Caki2 (cell line): ENCODE measurements at regions not wholly inside any gene's neighbourhood (a gene's known extent, or its start where the extent isn't known, plus 50 kb on each side); places are given as distances from the start of the nearest gene placed in this dataset.

Experiments used
- DNase-seq: peaks from one replicate; pipeline ENCODE4 v3.0.0-alpha.2; 2015; ENCODE audit warnings: low read depth
- in situ Hi-C: cut with HindIII; loops from 2 replicates; pipeline ENCODE4 v1.10.0; 2016; ENCODE audit warnings: low sequenced_read_pairs, low pct_unique_long_range_greater_than_20kb, mixed read lengths

DNA sequence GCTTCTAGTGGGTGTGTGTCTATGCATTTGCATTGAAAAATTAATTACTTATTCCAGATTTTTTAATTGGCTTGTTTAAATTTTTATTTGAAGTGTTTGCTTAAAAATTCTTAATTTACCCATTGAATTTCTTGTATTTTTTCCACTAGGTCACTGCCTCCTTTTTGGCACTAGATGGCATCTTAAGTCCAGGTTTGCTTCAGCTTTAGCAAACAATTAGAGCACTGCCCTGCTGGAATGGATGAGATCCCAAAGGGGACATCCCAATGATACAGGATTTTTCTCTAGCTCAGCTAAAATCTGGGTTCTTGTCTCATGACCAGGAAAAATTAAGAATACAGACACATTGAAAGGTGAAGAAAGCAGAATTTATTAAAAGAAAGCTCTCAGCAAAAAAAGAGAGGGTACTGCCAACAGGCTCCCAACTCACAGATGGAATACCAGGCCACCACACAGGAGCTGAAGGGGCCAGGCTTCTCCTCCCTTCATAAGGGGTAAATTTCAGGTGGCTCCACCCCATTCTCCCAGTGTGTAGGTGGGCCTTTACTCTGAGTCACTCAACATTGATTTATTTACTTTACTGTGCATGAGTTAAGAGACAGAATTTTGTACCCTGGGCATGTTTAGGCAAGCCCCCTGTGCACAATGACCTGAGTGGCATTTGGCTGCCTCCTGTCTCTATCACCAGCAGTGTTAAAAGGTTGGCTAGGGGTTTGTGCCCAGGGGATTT lies 532.4 kb downstream of the ANXA1 start:
- in situ Hi-C loops, result no loop called here

DNA sequence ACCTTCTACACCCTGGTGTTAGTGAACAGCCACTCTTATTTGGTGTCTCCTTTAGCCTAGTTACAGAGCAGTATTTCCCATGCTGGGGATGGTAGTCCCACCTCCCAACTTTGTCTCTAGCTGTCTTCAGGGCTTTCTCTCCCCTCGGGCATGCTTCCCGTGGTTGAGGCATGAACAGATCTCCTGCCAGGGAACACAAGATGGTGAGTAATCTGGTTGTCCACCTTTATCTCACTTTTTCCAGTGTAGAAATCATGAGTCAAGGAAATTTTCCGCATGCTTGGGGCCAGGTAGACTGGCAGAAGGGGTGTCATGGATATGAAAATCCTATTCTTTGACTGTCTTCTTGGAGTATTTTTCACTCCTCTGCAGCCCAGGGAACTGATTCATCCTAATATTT lies 532.9 kb downstream of the ANXA1 start:
- in situ Hi-C loops, result no loop called here
- DNase-seq, result peak; percentile 55

More for the DNA sequence above, 532.4 kb downstream of the ANXA1 start:
- DNase-seq, result peak; percentile 66

DNA sequence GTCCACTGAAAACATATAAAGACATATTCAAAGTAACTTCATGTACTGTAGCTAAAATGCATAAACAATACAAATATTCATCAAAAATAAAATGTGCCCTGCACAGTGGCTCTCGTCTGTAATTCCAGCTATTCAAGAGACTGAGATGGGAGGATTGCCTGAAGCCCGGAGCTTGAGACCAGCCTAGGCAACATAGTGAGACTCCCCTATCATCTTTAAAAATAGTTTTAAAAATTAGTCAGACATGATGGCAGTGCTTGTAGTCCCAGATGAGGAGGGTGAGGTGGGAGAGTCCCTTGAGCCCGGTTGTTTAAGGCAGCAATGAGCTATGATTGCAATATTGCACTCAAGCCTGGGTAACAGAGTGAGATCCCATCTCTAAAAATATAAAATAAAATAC lies 534.1 kb downstream of the ANXA1 start:
- in situ Hi-C loops, result no loop called here
- no peak for DNase-seq

DNA sequence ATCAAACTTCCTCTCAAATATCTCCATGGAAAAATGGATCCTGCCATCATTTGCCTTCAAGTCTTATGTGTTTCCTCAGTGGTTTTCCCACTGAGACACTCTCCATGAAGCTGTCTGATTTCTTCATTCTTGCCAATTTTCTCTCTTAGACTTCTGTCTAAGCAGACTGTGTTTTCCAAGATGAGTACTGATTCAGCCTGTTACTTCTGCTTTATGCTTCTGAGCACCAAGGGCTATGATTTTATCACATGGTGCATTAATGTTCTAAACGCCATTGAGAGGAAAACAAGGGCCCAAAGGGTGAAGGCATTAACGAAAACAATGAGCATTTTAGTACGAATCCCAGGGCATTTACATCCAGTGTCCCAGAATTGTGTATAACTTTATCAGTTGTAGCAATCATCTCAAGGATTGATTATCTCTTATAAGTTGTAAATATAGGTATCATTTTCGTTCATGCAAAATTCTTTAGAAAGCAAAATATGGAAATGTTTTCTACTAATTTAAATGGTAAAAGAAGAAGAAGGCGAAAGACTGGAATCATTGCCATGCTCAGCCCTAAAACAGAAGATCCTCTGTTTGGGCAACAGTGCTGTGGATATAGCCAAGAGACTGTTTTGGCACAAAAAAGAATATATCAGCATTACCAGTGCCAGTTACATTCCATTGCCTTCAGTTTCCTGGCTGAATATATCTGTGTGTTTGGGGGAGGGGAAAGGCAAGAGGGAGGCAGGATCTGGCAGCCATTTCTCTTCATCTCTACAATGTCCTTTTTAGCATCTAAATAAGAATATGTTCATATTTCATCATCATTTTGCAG lies 537.6 kb downstream of the ANXA1 start:
- no peak for DNase-seq
- in situ Hi-C loops, result no loop called here

DNA sequence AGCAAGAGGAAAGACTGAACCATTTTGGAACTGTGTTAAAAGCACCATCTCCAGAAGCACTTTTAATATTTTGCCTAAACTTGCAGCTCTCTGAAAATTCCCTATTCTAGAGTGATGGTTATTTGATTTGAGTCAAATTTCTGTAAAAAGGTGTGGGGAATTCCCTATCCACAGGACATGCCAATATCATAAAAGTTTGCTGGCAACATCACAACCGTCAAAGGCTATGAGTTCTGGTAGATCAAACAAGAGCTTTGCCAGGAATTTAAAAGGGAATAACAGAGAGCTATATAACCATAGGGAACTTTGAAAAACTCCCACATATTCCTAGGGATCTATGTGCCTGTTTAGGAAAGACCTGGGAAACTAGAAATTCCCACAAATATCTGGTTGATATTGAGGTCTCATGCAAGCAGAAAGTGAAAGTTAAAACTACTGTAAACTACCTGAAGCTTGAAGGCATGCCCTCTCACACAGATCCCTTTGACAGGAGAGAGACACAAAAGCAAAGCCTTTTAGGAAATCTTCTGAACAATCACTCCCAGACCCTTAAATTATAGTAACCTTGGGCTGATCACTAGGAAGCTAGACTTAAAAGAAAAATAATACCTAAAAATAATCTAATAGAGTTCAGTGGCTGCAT lies 549.9 kb downstream of the ANXA1 start:
- in situ Hi-C loops, result no loop called here
- DNase-seq, result no peak

DNA sequence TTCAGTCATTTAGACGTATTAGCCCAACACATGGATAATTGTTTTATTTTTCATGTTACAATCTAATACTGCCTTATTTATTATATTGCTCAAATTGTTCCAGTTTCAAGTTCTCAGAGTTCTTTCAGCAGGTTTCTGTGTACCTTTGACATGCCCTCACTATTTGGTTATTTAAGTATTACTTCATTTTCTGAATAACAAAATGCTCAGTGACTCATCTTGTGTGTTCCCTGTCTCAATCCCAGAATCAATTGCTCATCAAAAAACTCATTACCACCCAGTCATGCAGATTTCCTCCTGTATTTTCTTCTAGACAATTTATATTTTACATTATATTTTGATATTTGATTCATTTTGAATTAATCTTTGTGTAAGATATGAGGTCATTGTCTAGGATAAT lies 562.6 kb downstream of the ANXA1 start:
- DNase-seq, result peak; percentile 5
- in situ Hi-C loops, result no loop called here

DNA sequence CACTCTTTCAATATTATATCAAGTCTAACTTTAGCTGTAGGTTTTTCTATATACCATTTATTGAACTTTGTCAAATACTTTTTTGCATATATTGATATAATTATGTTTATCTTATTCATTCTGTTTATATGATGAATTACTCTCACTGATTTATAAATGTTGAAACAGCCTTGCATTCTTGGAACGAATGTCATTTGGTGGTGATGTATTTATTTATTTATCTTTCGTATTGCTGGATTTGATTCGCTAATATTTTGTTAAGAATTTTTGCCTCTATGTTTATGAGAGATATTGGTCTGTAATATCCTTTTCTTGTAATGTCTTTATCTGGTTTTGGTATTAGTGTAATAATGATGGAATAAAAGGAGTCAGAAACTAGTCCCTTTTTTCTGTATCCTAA lies 563.9 kb downstream of the ANXA1 start:
- DNase-seq, result no peak
- in situ Hi-C loops, result no loop called here

DNA sequence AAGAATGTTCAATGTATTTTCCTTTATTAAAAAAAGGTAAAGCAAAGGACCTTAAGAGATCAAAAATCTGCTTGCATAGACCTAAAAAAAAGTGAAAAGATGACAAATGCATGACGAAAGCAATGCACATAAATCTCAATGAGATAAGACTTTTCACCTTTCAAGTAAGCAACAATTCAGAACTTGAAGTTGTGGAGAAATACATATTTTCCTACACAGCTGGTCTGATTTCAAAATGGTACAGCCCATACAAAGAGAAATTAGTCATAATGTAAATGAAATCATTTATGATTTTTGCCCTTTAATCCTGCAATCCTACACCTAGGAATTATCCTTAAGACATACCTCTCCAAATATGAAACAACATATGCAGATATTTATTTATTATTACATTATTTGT lies 568.0 kb downstream of the ANXA1 start:
- DNase-seq, result no peak
- in situ Hi-C loops, result no loop called here

DNA sequence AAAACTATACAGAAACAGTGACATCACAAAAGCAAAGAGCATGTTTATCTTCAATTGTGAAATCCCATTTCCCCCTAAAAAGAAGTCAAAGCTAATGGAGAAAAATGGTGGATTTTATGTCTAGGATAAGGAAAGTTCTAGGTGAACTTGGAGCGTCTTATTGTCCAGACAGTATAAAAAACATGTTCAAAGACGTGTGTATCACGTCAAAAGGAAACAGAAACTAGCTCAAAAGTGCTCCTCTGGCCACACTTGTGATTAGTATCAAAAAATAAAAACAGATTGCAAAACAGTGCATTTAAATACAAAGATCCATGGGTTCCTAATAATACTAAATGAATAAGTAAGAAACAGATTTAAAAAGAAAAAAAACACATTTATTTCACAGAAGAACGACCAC lies 568.9 kb downstream of the ANXA1 start:
- DNase-seq, result no peak
- in situ Hi-C loops, result no loop called here

DNA sequence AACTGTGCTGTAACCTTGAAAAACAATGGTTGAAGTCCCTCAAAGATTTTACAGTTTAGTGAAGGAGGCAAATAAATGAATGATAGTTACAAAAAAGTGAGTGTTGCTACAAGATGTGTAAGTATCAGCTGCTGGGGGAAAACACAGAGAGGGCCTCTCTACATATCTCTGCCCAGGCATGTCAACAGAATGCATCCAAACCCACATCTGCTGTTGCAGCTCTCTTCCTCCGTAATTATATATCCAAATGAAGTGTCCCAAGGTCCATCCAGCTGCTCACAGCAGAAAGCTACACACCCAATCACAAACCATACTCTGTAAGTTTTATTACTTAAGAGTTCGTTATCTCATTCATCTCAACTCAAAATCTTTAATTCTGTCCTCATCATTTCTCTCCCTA lies 584.6 kb downstream of the ANXA1 start:
- no peak for DNase-seq
- in situ Hi-C loops, result no loop called here

DNA sequence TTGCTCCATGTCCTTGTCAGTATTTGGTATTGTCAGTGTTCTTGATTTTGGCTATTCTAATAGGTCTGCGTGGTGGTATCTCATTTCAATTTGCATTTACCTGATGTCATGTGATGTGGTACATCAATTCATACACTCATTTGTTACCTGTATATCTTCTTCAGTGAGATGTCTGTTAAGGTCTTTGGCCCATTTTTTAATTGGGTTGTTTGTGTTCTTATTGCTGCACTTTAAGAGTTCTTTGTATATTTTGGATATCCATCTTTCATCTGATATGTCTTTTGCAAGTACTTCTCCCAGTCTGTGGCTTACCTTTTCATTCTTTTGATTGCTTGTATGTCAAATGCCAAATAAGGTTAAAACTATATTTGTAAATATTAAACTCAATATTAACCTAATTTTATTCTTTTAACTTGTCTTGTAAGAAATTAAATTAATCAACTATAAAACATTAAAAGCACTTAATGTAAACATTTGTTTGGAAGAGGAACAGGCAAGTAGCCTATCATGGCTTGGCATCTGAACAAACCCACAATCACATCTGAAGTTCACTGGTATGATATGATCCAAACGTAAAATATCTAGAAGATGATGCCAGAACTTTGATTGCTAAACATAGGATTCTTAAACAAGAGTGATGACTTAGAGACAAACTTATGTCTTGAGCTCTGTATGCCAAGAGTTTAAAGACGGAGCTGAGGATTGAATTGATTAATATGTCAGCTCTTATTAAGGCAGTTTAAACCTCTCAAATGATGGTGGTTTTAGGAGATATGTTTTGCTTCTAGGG lies 587.3 kb downstream of the ANXA1 start:
- DNase-seq, result no peak
- in situ Hi-C loops, result no loop called here

DNA sequence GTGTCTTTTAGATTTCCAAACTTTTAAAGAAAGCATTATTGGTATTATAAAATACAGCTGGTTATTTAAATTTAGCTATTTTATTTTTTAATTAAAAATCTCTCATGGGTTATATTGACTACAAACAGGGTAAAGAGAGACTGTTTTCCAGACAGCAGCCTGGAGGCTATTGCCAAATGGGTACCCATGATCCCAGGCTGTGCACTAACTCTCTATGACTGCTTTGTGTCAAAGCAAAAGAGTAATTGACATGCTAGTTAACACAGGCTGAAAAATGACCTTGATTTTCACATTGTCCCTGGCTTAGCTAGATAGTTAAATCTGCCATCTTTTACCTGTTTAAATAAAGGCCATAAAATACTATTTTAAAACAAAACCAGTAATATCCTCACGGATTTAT lies 589.7 kb downstream of the ANXA1 start:
- in situ Hi-C loops, result no loop called here
- no peak for DNase-seq

DNA sequence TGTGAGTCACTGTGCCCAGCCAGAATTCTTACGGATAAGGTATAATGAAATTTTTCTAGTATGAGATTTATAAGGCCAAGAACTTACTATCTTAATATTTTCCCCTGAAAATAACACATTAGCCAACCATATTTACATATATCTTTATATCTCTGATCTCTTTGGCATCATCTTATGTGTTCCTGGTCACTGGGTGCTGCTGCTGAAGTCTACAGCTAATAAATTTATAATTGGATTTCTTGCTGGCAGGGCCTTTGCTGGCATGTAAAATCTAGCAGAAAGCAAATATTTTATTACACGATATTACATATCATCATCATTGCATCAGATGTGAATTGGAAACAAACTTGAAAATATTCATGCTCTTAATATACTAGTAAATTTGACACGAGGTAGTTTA lies 590.7 kb downstream of the ANXA1 start:
- in situ Hi-C loops, result no loop called here
- DNase-seq, result no peak

DNA sequence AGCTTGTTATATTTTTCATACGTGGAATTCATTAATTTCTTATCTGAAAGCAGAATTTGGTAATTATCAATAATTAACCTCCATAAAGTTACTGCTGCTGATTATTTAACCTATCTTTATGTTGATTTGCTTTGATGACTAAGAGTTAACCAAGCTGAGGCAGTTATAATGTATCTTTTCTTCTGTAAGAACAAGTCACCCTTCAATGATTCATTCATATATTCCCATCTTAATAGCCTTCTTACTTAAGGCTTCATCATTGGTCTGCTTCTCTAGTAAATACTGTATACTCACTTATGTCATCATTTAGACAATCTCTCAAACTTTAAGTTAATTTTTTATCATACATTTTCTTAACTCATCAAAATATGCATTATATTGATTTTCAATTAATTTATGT lies 592.2 kb downstream of the ANXA1 start:
- DNase-seq, result peak; percentile 11
- in situ Hi-C loops, result no loop called here

DNA sequence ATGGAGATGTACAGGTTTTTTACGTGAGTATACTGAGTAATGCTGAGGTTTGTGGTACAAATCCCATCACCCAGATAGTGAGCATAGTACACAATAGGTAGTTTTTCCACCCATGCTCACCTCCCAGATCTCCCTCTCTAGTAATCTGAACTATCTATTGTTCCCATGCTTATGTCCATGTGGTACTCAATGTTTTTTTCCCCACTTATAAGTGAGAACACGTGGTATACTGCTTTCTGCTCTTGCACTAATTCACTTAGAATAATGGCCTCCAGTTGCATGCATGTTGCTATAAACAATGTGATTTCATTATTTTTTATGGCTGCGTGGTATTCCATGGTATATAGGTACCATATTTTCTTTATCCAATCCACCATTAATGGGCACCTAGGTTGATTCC lies 593.9 kb downstream of the ANXA1 start:
- DNase-seq, result no peak
- in situ Hi-C loops, result no loop called here

DNA sequence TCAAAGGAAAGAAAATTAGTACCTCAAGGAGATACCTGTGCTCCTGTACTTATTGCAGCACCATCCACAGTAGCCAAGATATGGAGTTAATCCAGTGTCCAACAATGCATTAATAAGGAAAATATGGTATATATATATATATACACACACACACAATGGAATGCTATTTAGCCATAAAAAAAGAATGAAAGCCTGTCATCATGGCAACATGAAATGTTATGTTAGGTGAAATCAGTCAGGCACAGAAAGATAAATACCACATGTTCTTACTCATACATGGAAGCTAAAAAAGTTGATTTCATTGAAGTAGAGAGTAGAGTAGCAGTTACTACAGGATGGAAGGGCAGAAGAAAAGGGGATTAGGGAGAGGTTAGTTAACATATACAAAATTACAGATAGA lies 601.5 kb downstream of the ANXA1 start:
- in situ Hi-C loops, result no loop called here
- peak; percentile 13 for DNase-seq

DNA sequence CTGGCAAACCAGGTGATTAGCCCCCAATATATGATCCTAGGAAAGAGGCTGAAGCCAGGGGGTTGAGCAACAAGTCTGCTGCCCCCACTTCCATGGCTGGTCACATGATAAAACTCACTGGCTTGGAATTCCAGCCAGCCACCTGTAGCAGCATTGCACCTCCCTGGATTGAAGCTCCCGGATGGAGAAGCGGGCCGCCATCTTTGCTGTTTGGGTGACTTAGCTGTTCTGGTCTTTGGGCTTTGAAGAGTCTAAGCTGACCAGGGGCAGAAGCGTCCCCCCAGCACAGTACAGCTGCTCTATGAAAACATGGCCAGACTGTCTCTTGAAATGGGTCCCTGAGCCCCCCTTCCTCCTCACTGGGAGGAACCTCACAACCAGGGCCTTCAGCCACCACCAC lies 610.2 kb downstream of the ANXA1 start:
- in situ Hi-C loops, result no loop called here
- no peak for DNase-seq

DNA sequence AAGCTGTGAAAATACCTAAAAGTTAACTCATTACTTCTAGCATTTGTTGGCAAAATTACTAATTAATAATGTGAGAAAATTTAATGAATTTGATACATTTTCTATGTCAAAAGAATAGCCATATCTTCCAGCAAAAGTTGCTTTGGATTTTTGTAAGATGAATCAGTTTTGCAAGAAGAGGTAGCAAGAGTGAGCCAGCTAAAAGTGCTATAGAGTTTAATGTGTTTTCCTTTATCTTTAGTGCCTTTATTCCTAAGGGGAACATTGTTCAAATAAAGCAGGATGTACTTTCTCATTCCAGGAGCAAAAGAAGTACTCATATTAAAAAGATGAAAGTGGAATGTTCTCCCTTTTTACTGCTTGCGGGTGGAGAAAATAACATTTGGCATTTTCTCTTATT lies 622.2 kb downstream of the ANXA1 start:
- in situ Hi-C loops, result no loop called here

DNA sequence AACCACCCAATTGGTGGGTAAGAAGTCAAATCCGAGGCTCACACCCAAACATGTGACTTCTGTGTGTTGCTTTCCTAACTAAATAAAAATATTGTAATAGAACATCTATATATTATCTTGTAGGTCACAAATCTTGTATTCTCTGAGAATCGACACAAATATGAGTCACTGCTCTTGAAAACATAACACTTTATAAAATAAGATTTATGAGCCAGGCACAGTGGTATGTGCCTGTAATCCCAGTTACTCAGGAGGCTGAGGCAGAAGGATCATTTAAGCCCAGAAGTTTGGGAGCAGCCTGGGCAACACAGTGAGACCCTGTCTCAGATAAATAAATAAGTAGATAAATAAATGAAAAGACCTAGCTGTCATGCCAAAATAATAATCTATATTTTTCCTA lies 624.1 kb downstream of the ANXA1 start:
- no peak for DNase-seq
- in situ Hi-C loops, result no loop called here

More for the DNA sequence above, 622.2 kb downstream of the ANXA1 start:
- no peak for DNase-seq
